UCSD-AML1 (cell line): ENCODE measurements at regions not wholly inside any gene's neighbourhood (a gene's known extent, or its start where the extent isn't known, plus 50 kb on each side); places are given as distances from the start of the nearest gene placed in this dataset.

Experiments used
- DNase-seq: peaks from one replicate; lab custom pipeline; 2025; ENCODE audit not compliant: unreplicated experiment; lab: John Stamatoyannopoulos, UW

DNA sequence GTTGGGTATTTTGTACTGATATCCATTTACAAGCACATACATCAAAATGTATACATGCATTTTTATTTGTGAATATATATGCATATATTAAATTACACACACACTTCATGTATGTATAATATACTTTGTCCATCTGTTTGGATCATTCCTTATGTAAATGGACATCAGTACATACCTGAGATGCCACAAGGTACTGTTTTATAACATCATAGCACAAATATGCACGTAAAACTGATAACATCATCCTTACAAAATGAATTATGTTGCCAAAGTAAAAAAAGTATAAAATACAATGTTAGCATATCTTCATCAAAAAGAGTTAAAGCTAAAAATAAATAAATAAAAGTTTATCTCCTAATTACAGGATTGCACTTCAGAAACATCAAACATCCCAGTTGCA is 634.8 kb upstream of the UBE2E2 start:
- DNase-seq, result no peak

DNA sequence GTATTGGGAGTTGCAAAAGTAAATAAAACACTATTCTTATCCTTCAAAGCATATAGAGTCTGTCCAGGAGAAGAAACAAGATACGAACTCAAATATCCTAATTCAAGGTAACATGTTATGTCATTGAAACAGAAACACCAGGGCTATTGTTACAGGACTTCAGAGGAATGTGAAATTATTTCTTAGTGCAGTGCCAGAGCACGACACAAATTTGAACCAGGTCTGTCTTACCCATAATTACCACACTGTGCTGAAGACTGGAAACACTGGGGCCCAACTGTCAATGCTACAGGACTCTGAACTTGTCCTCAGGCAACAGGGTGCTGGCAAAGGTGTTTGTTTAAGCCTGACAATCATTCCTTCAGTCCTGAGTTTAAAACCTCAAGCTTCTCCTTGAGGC is 633.6 kb upstream of the UBE2E2 start:
- no peak for DNase-seq

DNA sequence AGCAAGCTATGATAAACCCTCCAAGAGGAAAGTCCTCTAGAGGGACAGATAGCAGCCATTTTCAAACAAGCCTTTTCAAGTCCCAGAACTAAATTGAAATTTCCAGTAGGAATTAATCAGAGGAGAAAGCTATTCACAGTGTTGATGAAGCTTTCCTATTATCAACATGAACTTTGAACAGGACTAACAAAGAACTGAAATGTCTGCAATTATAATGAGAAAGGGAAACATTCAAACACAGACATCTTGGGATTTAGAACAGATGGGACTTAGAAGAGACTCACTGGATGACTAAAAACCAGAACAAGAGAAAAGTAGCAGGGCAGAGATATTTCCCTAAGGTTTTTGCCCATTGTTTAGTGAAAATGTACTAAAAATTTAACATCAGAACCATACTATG is 622.1 kb upstream of the UBE2E2 start:
- no peak for DNase-seq

DNA sequence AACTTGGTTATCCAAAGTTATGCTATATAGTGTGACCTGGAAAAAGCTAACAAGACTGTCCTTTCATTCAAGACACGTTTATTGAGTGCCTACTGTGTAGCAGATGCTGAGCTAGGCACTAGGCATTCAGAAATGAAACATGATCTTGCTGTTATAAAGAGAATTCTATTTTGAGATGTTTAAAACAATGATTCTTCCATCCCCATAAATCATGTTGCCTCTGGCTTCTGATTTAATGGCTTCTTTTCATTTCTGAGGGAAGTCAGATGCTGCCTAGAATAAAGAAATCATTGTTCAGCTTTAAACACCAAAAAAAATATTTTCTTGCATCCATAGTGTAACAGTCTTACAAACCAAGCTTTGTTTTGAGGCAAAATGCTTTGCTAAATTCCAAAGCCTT is 620.9 kb upstream of the UBE2E2 start:
- DNase-seq, result no peak

DNA sequence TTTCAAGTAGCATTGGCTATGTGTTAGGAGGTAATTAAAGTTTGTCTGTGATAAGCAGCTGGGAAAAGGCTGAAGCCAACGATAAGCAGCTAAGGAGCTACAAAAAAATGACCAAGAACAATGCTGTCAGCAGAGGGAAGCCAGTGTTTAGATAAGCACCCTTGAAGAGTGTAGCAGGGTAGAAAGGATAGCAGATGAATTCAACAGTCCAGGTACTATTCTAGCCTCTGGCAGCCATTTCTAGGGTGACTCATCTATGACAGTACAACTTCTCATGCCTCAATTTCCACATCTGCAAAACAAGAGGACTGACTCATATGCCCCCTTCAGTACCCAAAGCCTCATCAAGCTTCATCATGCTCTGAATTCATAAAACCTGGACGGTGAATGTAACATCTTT is 617.6 kb upstream of the UBE2E2 start:
- DNase-seq, result no peak

DNA sequence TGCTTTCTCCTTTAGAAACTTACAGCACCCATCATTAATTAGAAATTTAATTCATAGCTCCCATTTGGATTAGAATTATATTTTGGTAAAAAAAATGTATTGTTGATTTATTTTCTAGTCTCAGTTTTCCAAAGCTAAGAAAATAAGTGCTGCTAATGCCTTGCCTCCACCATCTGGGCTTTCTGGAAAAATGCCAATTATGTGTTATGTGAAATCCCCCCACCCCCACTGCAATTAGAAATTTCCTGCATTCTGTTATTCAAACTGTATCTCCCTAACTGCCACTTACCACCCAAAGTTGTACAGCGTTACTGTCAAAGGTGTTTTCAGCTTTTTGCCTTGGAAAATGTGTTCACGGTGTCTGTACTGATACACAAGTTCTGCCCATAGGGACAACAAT is 617.2 kb upstream of the UBE2E2 start:
- no peak for DNase-seq

DNA sequence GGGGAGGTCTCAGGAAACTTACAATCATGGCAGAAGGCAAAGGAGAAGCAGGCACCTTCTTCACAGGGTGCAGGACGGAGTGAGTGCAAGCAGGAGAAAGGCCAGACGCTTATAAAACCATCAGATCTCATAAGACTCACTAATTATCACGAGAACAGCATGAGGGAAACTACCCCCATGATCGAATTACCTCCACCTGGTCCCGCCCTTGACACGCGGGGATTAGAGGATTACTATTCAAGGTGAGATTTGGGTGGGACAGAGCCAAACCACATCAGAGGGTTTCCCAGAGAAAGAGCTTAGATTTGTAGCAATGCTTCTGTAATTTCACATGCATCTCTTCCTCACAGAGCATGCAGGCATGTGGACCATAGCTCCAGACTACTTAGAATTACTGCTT is 615.7 kb upstream of the UBE2E2 start:
- no peak for DNase-seq

DNA sequence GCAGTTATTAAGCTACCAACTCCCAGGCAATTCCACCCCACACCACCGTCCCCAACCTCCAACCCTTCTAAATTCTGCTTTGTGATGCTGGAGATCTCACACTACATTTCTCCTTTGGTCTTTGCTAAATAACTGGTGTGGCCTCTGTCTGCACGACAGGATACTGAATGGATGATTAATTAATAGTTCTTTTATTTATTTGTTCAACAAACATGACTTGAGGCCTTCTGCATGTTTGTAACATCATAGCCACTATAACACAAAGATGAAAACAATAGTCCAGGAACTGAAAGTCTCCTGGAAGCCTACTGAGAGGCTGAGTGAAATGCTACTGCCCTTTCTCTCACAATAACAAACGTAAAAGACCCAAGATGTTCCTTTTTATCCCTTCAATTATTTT is 609.5 kb upstream of the UBE2E2 start:
- DNase-seq, result no peak

DNA sequence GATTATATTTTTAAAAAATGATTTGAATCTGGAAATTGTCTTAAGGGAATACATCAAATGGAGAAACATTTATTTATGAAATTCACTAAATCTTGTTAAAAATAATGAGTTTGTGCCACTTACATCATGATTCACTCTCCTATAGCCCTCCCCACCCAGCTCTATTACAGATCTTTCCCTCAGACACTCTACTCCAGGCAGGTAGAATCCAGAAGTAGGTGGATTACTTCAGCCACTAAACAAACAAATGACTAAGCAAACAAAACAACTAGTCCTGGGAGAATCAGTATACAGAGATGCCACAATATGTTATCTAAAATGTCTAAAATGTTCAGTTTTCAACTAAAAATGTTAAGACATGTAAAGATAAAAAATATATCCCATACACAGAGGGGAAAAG is 608.1 kb upstream of the UBE2E2 start:
- DNase-seq, result no peak

DNA sequence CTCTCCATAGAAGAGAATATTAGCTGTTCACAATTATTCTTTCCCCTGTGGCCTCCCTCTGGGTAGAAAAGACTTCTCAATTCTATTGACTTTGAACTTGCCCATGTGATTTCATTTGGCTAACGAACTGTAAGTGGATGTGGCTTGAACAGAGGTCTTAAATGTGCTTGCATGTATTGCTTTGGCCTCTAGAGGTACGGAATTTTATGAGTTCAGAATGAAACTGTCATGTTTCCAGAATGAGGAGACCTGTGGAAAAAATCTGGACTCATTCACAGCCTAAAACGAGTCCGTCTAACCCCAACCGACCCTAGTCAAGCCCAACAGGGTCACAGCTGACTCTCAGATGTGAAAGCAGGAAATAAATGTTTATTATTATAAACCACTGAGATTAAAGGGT is 596.7 kb upstream of the UBE2E2 start:
- no peak for DNase-seq

DNA sequence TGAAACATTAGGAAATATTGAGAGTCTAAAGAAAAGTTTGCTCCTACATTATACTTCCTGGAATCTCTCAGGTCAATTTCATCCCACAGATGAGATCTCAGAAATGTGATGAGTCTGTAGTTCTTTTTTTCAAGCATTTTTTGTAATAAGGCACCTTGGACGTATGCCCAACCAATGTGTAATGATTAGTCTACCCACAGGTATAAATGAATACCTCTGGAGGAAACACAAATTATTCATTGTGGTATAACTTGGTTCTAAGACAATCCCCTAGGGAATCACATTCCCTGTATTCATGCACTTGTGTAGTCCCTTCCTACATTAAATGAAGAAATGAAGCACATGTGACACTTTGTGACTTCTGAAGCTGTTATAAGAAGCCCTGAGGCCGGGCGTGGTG is 596.2 kb upstream of the UBE2E2 start:
- DNase-seq, result no peak

DNA sequence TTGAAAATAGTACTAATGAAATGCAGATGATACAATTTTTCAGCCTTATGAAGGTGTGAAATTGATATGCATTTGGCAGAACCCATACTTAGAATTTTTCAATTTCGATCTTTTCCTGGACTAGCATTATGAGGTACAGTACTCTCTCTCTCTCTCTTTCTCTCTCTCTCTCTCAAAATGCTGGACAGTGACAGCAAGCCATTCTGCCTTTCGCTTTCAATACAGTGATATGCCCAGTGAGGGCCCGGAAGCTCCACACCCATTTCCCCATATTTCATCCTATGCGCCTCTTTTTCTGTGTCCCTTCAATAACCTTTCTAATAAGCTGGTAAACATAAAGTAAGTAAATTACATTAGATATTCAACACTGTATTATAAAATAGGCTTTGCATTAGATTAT is 595.0 kb upstream of the UBE2E2 start:
- no peak for DNase-seq

DNA sequence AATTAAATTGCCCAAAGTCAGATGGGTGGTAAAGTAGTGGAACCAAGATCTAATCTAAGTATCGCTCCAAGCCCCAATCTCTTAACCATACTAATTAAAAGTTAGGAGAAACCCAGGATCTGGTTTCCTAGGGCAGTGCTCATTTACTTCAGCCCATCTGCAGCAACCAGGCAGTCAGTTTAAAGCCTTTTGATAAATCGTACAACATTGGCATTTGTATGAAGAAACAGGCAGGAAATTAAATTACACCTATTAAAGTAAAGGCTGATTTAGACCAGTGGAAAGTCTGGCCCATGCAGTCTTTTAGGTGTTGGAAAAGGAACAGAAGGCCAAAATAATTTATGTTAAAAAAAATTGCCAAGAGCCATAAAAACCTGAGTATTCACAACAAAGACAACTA is 594.4 kb upstream of the UBE2E2 start:
- DNase-seq, result no peak

DNA sequence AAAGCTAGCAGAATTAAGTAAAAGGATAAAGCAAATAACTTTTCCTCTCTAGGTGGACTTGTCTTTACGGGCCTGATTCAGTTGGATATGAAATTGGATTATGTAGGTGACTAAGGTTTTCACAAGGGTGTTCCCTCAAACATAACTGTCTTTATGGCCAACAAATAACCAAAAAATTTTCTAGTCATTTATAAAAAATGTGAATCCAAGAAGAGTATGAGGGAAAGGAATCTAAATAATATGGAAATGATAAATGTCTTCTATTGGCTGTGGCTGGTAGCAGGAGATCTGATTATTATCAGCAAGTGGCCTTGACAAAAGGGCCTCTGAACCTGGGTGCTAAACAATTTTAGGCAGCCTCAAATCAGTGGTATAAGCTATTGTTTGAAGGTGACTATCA is 594.0 kb upstream of the UBE2E2 start:
- DNase-seq, result no peak

DNA sequence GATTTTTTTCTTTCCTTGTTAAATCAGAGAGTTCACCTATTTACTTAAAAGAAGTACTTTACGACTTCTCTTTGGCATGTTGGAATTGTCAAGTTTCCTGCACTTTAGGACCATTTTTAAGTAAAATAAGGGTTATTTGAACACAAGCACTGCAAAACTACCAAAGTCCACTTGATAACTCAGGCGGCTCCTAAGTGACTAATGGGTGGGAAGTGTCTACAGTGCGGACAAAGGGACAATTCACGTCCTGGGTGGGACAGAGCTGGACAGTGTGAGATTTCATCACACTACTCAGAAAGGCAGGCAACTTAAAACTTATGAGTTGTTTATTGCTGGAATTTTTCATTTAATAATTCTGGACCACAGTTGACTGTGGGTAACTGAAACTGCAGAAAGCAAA is 590.2 kb upstream of the UBE2E2 start:
- no peak for DNase-seq

DNA sequence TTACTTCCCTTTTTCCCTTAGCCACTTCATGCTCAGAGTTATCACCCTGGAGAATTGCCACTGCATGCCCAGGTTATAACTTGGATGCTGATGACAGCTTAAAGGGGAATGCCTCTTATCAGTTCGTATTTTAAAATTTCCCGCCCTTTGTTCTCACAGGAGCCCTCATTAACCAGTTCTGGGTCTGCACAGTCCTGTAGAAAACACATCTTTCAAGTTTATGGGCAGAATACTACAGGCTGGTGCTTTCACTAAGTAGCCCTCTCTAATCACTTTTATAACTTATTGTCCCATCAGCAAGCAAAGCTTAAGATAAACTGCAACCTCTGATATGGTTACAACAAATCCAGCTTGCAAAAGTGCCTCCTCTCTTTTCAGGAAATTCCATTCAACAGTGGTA is 587.3 kb upstream of the UBE2E2 start:
- DNase-seq, result no peak

DNA sequence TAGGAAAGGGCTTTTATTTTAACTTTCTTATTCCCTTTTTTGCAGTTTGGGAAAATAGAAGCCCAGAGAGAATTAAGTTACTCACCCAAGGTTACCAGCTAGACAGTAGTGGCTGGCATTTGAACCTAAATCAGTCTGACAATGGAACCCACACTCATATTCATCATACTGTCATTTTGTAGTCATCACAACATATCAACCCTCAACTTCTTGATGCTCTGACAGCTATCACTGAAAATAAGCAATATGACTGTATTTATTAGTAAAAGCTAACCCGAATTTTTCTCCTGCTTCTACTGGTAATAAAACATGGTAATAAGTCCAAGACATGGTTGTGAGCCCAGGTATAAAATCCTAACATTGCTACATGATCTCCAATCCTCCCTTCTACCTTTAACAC is 585.8 kb upstream of the UBE2E2 start:
- DNase-seq, result no peak

DNA sequence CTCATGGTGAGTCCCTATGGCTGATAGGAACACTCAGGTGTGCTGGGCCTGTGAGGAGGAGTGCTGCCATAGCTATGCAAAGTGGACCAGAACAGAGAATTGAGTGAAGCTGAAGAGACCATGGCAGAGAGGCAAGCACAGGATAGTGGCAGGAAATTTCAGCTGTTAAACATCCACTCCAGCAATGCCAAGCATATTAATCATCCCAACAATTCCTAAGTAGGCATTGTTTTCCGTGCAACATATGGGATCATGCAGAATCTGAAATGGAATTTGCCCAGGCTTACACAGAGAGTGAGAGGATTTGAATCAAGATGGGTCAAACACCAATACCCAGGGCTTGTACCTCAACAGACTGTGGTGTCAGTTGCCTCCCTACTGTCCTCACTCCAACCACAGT is 582.6 kb upstream of the UBE2E2 start:
- no peak for DNase-seq

DNA sequence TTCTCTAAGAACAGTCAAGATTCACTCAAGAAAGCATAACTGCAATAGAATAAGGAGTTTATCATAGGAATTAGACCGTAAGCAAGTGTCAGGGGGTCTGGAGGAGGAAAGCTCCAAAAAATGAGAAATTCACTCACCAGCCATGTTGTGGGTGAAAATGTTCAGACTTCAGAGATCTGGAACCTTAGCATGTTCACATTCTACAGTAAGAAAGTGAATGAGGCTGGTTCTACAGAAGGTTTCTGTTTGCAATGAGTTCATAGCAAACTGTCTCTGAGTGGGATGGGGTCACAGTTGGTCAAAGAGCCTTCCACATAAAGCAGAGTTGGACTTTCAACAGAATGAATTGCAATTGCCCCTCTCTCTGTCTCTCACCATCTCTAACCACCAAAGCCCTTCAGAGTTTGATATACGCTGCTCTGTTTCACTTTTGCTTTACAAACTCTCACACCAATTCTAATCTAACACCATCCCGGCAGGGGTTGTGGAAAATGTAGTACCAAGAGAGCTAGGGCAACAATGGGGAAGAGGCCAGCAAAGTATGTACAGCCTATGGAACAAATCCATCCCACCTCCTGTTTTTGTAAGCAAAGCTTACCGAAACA is 581.8 kb upstream of the UBE2E2 start:
- DNase-seq, result no peak

DNA sequence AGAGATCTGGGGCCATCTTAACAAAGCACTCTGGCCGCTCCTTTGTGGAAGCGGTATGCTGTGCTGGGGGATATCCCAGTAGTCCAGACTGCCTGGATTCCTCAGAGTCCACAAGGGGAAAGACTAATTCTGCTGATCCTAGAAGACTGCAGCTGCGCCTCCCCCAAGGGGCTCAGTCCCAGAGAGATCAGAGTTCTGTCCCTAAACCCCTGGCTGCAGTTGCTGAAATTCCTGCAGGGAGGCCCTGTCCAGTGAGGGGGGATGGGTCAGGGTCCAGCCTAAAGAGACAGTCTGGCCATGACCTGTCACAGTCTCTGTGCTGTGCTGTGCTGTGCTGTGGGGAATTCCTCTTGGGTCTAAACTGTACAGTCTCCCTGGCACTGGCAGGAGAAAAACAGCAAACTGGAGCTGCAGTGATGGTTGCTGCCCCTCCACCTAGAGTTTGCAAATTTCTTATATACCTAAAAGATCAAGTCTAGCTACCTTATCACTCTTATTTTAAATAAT is 575.1 kb upstream of the UBE2E2 start:
- DNase-seq, result no peak

DNA sequence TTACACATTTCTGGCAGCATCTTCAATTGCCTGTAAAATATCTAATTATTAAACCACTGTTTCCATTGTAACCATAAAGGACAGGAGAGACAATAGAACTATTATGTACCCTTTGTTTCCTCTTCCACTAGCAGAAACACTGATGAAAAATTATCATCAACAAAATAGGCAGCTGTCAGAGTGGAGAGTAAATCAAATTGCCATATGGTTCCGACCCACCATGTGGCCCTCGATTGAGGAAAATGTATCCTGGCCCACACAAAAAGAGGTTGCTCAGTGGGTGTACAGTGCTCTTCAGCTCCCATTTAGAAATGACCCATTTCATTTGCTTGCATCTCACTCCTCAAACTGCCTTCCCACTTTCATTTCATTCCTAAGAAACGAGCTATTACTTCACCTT is 570.6 kb upstream of the UBE2E2 start:
- DNase-seq, result no peak

DNA sequence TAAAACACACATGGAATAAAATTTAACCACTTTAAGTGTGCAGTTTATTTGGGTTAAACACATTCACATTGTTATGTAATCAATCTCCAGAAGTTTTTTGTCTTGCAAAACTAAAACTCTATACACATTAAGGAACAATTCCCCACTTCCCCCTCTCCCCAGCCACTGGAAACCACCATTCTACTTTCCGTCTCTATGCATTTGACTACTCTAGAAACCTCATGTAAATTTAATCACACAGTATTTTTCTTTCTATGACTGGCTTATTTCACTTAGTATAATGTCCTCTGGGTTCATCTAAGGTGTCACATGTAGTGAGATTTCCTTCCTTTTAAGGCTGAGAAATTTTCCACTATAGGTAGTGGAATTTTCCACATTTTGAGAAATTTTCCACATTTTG is 568.7 kb upstream of the UBE2E2 start:
- no peak for DNase-seq

DNA sequence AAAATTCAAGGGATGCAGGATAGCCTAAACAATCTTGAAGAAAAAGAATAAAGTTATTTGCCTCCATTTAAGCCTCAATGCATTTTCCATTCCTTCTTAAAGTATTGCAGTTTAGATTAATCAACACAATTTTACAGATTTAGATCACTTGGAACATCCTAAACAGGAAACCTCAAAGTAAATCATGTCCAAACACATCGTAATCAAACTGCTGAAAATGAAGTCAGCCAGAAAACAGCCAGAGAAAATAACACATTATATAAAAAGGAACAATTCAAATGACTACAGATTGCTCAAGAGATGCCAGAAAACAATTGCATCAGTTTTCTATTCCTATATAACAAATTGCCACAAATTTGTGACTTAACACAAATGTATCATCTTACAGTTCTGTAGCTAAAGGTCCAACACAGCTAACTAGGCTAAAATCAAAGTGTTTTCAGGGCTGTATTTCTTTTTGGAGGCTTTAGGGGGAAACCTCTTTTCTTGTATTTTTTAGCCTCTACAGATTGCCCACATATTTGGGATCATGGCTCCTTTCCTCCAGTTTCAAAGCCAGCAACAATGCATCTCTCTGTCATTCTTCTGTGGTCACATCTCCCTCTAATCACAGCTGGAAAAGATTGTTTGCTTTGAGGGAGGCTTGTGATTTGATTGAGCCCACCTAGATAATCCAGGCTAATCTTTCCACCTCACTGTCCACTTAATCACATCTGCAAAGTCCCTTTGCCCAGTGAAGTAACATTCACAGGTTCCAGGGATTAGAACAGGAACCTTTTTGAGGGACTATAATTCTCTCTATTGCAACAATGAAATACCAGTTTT is 543.3 kb upstream of the UBE2E2 start:
- no peak for DNase-seq
